PC-3 (cell line): ENCODE measurements at regions not wholly inside any gene's neighbourhood (a gene's known extent, or its start where the extent isn't known, plus 50 kb on each side); places are given as distances from the start of the nearest gene placed in this dataset.
"Not testable (repeated sequence)": the region's sequence is repeated elsewhere in the genome, so short reads cannot be mapped to it uniquely, and the experiment has no call there.

Experiments used
- ATAC-seq: fragments of 200-7000 bp; cut with Tn5 transposase; 2 replicates; pipeline ENCODE4 v1.9.1; 2020; ENCODE audit warnings: mild to moderate bottlenecking, moderate library complexity
- BruUV-seq: library from RNA; stranded (reverse); fragments of 400-500 nt; replicated peaks from 2 replicates; lab custom pipeline; 2021; lab: Mats Ljungman, UMichigan
- CTCF ChIA-PET: fragments of 300-600 bp; sonication (Branson Sonifier 250); formaldehyde crosslinking; loops from one replicate; lab custom pipeline; 2022; ENCODE audit warnings: antibody characterized with exemption; lab: Charles Lee
- POLR2A ChIA-PET: fragments of 300-600 bp; sonication (Branson Sonifier 250); formaldehyde crosslinking; loops from one replicate; lab custom pipeline; 2022; ENCODE audit warnings: antibody characterized with exemption; ENCODE audit not compliant: unreplicated experiment; lab: Charles Lee
- DNase-seq: peaks from one replicate; pipeline ENCODE4 v3.0.0-alpha.2; 2015
- H2AFZ ChIP-seq: fragments of 300-600 bp; sonication (generic); 2 replicates; pipeline ENCODE4 v1.6.0; 2016; ENCODE audit warnings: antibody characterized with exemption, low read length
- H3F3A ChIP-seq: fragments of 300-600 bp; sonication (generic); one replicate; pipeline ENCODE4 v1.6.0; 2017; ENCODE audit warnings: antibody characterized with exemption, low read length, control low read depth, mild to moderate bottlenecking; ENCODE audit not compliant: unreplicated experiment
- H3K27ac ChIP-seq: fragments of 300-600 bp; sonication (generic); 2 replicates; pipeline ENCODE4 v1.5.1; 2016; ENCODE audit warnings: mild to moderate bottlenecking, low read length
- H3K27me3 ChIP-seq: fragments of 300-600 bp; sonication (generic); 2 replicates; pipeline ENCODE4 v1.6.1; 2016; ENCODE audit warnings: low read length, mixed read lengths
- H3K36me3 ChIP-seq: fragments of 300-600 bp; sonication (generic); 2 replicates; pipeline ENCODE4 v1.6.1; 2016; ENCODE audit warnings: low read depth, mixed run types, low read length, mixed read lengths
- H3K4me1 ChIP-seq: fragments of 300-600 bp; sonication (generic); 2 replicates; pipeline ENCODE4 v1.5.1; 2016; ENCODE audit warnings: low read length; ENCODE audit not compliant: insufficient read depth
- H3K4me2 ChIP-seq: fragments of 300-600 bp; sonication (generic); 2 replicates; pipeline ENCODE4 v1.6.0; 2016; ENCODE audit warnings: low read length
- H3K4me3 ChIP-seq: fragments of 300-600 bp; sonication (generic); 2 replicates; pipeline ENCODE4 v1.5.1; 2016; ENCODE audit warnings: mild to moderate bottlenecking, low read length, mixed read lengths
- H3K79me2 ChIP-seq: fragments of 300-600 bp; sonication (generic); 2 replicates; pipeline ENCODE4 v1.6.1; 2017; ENCODE audit warnings: low read length, mixed read lengths
- H3K9ac ChIP-seq: fragments of 300-600 bp; sonication (generic); 2 replicates; pipeline ENCODE4 v1.6.0; 2016; ENCODE audit warnings: mild to moderate bottlenecking, low read length
- H3K9me2 ChIP-seq: fragments of 300-600 bp; sonication (generic); replicated peaks from 2 replicates; pipeline ENCODE4 v1.6.1; 2016; ENCODE audit warnings: mixed run types, low read length, mixed read lengths
- H3K9me3 ChIP-seq: fragments of 300-600 bp; sonication (generic); 2 replicates; pipeline ENCODE4 v1.6.1; 2016; ENCODE audit warnings: low read length, mixed read lengths
- H4K20me1 ChIP-seq: fragments of 300-600 bp; sonication (generic); 2 replicates; pipeline ENCODE4 v1.6.1; 2016; ENCODE audit warnings: low read length, mixed read lengths
- EZH2 ChIP-seq: fragments of 300-600 bp; sonication (generic); IDR thresholded peaks from one replicate; pipeline ENCODE4 v1.6.1; 2017; ENCODE audit warnings: antibody characterized with exemption, mild to moderate bottlenecking, low read length; ENCODE audit not compliant: unreplicated experiment
- EZH2phosphoT487 ChIP-seq: fragments of 300-600 bp; sonication (generic); IDR thresholded peaks from 2 replicates; pipeline ENCODE4 v1.6.1; 2018; ENCODE audit warnings: mild to moderate bottlenecking, antibody characterized with exemption, low read length, borderline replicate concordance
- intact Hi-C: fragments of 100-400 bp; cut with micrococcal nuclease; formaldehyde crosslinking; loops from 2 replicates; pipeline ENCODE4 v1.9.0; 2023
- TF ChIP-seq, protein P1 (sequence below): fragments of 300-600 bp; sonication (generic); conservative IDR thresholded peaks from 2 replicates; pipeline ENCODE4 v1.5.1; 2017; ENCODE audit warnings: antibody characterized with exemption, low read depth, mild to moderate bottlenecking, low read length

DNA sequence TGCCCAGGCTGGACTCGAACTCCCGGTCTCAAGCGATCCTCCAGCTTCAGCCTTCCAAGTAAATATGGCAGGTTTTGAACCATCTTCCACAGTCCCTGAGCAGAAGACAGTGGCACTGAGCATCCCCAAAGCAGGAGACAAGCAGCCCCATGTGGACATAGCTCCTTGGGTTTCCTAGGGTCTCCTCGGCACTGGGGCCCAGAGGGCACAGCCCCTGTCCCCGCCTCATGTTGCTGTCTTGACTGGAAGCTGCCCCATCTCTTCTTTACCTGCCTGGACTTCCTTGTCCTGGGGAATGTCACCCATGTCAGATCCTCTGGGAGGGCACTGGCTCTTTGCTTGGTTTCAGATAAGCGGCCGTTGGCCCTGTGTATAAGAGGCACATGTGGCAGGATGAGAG is 263.7 kb upstream of the RAB4A start:
- H3K79me2 ChIP-seq, result no peaks in the 10 kb centered on the region
- no peak overlapping the region for H2AFZ ChIP-seq
- DNase-seq (no peak), ATAC-seq (no peak)
- no peaks in the 10 kb centered on the region for H3K9me3 ChIP-seq
- ChIA-PET POLR2A (no interaction called here), CTCF (no interaction called here)
- intact Hi-C loops, result no loop called here
- no peaks in the 10 kb centered on the region for H4K20me1 ChIP-seq
- no peak overlapping the region for H3K4me3 ChIP-seq
- no peak overlapping the region for H3K27ac ChIP-seq
- TF ChIP-seq, protein P1, sequence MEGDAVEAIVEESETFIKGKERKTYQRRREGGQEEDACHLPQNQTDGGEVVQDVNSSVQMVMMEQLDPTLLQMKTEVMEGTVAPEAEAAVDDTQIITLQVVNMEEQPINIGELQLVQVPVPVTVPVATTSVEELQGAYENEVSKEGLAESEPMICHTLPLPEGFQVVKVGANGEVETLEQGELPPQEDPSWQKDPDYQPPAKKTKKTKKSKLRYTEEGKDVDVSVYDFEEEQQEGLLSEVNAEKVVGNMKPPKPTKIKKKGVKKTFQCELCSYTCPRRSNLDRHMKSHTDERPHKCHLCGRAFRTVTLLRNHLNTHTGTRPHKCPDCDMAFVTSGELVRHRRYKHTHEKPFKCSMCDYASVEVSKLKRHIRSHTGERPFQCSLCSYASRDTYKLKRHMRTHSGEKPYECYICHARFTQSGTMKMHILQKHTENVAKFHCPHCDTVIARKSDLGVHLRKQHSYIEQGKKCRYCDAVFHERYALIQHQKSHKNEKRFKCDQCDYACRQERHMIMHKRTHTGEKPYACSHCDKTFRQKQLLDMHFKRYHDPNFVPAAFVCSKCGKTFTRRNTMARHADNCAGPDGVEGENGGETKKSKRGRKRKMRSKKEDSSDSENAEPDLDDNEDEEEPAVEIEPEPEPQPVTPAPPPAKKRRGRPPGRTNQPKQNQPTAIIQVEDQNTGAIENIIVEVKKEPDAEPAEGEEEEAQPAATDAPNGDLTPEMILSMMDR, result no peak
- TF ChIP-seq EZH2phosphoT487, result no peak
- TF ChIP-seq EZH2, result no peak
- BruUV-seq, result no TSS peak
- H3K9ac ChIP-seq, result no peak overlapping the region
- no peaks in the 10 kb centered on the region for H3K36me3 ChIP-seq
- peaks cover 53% of the 10 kb centered on the region for H3K27me3 ChIP-seq
- no peaks in the 10 kb centered on the region for H3K9me2 ChIP-seq
- no peak overlapping the region for H3K4me2 ChIP-seq
- no peaks in the 10 kb centered on the region for H3K4me1 ChIP-seq
- no peaks in the 10 kb centered on the region for H3F3A ChIP-seq

DNA sequence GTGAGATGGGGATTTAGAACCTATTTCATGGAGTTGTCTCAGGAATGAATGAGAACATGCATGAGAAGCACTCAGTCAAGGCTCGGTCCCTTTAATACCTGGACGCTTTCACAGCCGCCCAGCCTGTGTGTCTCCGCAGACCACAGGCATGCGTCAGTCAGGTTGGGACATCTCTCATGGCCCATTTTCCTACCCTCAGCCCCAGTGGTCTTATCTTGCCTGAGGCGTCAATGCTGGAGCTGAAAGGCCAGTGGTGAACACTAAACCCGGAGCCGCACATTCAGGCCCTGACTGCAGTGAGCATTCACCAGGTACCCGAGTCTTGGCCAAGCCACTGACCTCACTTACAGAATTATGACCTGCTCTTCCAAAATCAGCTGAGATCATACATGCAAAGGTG is 263.2 kb upstream of the RAB4A start:
- H3K9me3 ChIP-seq, result no peaks in the 10 kb centered on the region
- H3K27ac ChIP-seq, result no peak overlapping the region
- CTCF ChIA-PET, result no interaction called here
- no peaks in the 10 kb centered on the region for H4K20me1 ChIP-seq
- TF ChIP-seq, protein P1, result no peak
- TF ChIP-seq EZH2phosphoT487 (no peak), EZH2 (no peak)
- no peak for DNase-seq
- POLR2A ChIA-PET, result no interaction called here
- BruUV-seq, result no TSS peak
- peaks cover 56% of the 10 kb centered on the region for H3K27me3 ChIP-seq
- no peak overlapping the region for H3K4me2 ChIP-seq
- no peaks in the 10 kb centered on the region for H3K4me1 ChIP-seq
- no peaks in the 10 kb centered on the region for H3K36me3 ChIP-seq
- H3F3A ChIP-seq, result no peaks in the 10 kb centered on the region
- no peaks in the 10 kb centered on the region for H3K9me2 ChIP-seq
- no peak overlapping the region for H2AFZ ChIP-seq
- intact Hi-C loops, result no loop called here
- H3K9ac ChIP-seq, result no peak overlapping the region
- no peaks in the 10 kb centered on the region for H3K79me2 ChIP-seq
- ATAC-seq, result no peak
- H3K4me3 ChIP-seq, result no peak overlapping the region

DNA sequence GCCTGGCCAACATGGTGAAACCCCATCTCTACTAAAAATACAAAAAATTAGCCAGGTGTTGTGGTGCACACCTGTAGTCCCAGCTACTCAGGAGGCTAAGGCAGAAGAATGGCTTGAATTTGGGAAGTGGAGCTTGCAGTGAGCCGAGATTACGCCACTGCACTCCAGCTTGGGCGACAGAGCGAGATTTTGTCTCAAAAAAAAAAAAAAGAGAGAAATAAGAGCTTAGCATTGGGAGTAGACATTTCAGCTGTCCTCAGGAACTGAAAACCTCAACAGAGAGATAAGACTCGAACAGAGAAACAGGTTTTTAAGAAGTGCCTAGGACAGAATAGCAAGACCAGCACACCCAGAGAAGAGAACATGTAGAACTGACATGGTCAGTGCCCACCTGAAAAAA is 262.6 kb upstream of the RAB4A start:
- H3K36me3 ChIP-seq, H3K9me2 ChIP-seq, H3K9me3 ChIP-seq, H2AFZ ChIP-seq, H3K4me2 ChIP-seq, CTCF ChIA-PET, H4K20me1 ChIP-seq, H3K4me3 ChIP-seq, ATAC-seq, H3K27ac ChIP-seq, H3K79me2 ChIP-seq, H3K4me1 ChIP-seq, DNase-seq, intact Hi-C loops, BruUV-seq, H3F3A ChIP-seq, H3K9ac ChIP-seq, POLR2A ChIA-PET: not testable (repeated sequence)
- H3K27me3 ChIP-seq, result peaks cover 59% of the 10 kb centered on the region
